ENCODE measurements at regions not wholly inside any gene's neighbourhood (a gene's known extent, or its start where the extent isn't known, plus 50 kb on each side); places are given as distances from the start of the nearest gene placed in this dataset.
"Not testable (repeated sequence)": the region's sequence is repeated elsewhere in the genome, so short reads cannot be mapped to it uniquely, and the experiment has no call there.

DNA sequence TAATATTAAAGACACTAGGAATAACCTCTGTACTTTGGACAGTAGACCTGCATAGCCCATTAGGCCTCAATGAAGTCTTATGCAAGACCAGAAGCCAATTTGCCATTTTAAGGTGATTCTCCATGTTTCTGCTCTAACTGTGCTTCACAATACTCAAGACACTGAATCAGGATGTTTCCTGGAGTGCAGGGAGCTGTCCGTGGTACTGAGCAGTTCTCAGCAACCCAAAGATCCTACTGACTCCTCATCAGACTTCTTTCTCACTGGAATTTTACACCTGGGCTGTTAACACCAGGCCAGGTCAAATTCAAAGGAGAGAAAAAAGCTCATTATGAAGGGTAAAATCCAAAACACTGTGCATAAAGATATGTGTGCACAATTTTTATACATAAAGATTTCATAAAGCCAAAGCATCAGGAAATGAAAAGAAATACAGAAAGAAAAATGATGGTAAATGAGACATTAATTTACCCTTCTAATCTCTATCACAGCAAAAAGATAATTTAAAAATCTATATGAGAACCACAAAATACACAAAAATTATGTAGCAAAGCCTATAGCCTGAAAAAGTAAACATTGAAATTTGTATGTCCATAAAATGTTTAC is 235.9 kb downstream of the CEP170 start:
- TF ChIP-seq, protein P1, sequence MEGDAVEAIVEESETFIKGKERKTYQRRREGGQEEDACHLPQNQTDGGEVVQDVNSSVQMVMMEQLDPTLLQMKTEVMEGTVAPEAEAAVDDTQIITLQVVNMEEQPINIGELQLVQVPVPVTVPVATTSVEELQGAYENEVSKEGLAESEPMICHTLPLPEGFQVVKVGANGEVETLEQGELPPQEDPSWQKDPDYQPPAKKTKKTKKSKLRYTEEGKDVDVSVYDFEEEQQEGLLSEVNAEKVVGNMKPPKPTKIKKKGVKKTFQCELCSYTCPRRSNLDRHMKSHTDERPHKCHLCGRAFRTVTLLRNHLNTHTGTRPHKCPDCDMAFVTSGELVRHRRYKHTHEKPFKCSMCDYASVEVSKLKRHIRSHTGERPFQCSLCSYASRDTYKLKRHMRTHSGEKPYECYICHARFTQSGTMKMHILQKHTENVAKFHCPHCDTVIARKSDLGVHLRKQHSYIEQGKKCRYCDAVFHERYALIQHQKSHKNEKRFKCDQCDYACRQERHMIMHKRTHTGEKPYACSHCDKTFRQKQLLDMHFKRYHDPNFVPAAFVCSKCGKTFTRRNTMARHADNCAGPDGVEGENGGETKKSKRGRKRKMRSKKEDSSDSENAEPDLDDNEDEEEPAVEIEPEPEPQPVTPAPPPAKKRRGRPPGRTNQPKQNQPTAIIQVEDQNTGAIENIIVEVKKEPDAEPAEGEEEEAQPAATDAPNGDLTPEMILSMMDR (IDR thresholded peaks at IDR 0.05; ENCODE audit: low read length): not testable (repeated sequence)
- TF ChIP-seq EZH2 (IDR thresholded peaks at IDR 0.05; ENCODE audit: borderline replicate concordance, low read length): not testable (repeated sequence)
